ENCODE measurements at regions not wholly inside any gene's neighbourhood (a gene's known extent, or its start where the extent isn't known, plus 50 kb on each side); places are given as distances from the start of the nearest gene placed in this dataset.

DNA sequence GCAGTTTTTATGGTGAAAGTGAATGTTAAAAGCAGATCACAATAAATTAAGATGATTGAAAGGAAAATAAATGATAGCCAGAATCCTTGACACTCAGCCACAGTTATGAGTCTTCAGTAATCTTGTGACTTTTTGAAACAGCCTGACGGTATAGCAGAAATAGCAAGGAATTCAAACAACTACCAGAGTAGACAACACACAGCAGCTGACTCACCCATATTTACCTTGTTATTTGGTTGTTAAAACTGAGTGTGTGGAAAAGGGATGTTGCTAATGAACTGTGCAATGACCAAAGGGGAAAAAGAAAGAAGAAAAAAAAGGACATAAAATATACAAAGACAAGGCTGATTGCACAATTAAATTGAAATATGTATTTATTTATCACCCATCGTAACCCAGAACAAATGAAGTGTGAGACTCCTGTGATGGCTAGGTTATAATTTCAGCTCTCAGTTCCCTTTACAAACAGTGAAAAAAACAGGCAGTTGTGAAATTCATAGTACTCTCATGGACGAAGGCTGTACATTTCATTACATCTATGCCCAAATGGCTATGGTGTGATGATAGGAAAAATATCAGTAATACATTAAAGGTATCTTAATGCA, 1023.0 kb upstream of the SORCS1 start:
- TF ChIP-seq, protein P1, sequence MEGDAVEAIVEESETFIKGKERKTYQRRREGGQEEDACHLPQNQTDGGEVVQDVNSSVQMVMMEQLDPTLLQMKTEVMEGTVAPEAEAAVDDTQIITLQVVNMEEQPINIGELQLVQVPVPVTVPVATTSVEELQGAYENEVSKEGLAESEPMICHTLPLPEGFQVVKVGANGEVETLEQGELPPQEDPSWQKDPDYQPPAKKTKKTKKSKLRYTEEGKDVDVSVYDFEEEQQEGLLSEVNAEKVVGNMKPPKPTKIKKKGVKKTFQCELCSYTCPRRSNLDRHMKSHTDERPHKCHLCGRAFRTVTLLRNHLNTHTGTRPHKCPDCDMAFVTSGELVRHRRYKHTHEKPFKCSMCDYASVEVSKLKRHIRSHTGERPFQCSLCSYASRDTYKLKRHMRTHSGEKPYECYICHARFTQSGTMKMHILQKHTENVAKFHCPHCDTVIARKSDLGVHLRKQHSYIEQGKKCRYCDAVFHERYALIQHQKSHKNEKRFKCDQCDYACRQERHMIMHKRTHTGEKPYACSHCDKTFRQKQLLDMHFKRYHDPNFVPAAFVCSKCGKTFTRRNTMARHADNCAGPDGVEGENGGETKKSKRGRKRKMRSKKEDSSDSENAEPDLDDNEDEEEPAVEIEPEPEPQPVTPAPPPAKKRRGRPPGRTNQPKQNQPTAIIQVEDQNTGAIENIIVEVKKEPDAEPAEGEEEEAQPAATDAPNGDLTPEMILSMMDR (IDR thresholded peaks at IDR 0.05): no peak
- no peak for TF ChIP-seq POLR2A (IDR thresholded peaks at IDR 0.05)
- no peak for TF ChIP-seq POLR2AphosphoS5 (IDR thresholded peaks at IDR 0.05)

All from upper lobe of left lung (tissue), 4 donors.